ENCODE measurements at regions not wholly inside any gene's neighbourhood (a gene's known extent, or its start where the extent isn't known, plus 50 kb on each side); places are given as distances from the start of the nearest gene placed in this dataset.

GRCh38 chr18:61616111-61616610 lies 276.6 kb downstream of the RNF152 start:
- DNase-seq (ENCODE audit: low read depth) = no peak

- DNase-seq (ENCODE audit: low read depth) = no peak
Measured at GRCh38 chr18:61612517-61612916, 279.3 kb downstream of the CDH20 start.

GRCh38 chr18:61609131-61609530 lies 275.9 kb downstream of the CDH20 start:
- no peak for DNase-seq (ENCODE audit: low read depth)

- no peak for DNase-seq (ENCODE audit: low read depth)
Measured at GRCh38 chr18:61608316-61608715, 275.1 kb downstream of the CDH20 start.

DNA sequence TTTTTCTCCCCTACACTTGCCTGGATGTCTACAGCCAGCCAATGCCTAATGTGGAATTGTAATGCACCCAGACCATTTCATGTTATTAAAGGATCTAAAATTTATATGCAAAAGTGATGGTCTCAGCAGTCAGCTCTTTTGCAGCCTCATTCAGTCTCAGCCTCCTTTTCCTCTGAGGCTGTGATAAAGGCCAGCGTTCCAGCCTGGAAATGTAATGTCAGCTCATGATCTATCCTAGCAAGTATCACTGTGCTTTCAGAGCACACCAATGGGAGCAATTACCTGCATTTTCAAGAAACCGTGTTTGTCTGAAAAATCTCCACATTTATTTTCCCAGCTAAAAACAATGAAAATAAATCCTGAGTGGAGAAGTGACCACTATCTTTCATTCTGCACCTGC lies 274.6 kb downstream of the CDH20 start:
- no peak for DNase-seq (ENCODE audit: low read depth)

GRCh38 chr18:61606759-61607158 lies 273.5 kb downstream of the CDH20 start:
- DNase-seq (ENCODE audit: low read depth) = peak; percentile 72

DNA sequence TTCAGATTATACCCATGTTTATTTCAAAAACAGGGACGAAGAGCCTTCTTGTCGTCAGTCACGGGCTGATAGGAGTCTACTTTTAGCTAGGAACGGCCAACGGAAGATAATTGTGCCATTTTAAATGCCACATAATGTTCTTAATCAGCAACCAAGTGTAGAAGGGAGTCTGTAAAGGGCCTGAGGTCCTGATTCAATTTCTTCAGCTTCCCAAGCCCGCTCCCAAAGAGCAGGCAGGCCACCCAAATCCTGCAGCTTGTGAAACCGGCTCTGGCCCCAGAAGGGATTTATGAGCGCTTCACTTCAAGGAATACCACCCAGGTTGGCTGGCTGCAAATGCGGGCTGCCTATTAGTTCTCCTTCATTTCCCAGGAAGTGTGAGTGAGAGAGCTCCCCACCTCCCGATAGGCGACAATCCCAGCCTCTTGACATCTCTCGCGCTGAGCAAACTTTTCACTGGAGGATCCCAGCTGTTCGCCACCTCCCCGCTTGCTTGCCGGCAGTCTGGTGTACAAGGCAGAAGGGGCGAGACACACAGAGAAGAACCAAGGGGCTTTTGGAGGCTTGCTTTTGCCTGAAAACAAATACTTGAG lies 272.9 kb downstream of the CDH20 start:
- DNase-seq (ENCODE audit: low read depth) = no peak

DNA sequence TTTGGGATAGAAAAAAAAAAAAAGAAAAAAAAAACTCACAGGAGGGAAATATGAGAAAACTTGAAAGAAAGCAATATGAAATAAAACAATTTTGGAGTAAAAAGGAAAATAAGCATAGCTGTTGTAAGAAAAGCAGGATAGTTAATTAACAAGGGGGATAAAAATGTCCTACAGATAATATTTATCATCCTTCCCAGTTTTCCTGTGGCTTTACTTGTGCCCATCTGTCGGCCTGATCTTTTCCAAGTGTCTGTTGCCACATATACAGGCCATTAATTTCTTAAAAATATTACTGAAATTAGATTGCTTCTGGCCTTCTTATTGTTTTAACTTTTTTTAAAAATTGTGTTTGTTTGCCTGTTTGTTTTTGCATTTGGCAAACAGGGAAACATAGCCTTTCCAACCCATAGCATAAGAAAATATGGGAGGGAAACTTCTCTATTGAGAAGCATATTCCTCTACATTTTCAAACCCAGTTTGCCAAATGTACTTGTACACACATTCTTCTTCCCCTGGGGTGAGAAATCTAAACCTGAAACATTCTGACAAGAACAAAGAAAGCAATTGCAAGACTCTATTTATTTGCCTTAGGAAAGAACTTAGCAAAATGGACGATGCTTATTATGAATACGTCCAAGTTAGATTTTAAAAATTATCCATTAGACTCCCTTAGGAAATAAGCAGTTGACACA lies 272.3 kb downstream of the CDH20 start:
- no peak for DNase-seq (ENCODE audit: low read depth)

Data from non-pigmented ciliary epithelial cell (primary cell).